ENCODE measurements at regions not wholly inside any gene's neighbourhood (a gene's known extent, or its start where the extent isn't known, plus 50 kb on each side); places are given as distances from the start of the nearest gene placed in this dataset.

DNA sequence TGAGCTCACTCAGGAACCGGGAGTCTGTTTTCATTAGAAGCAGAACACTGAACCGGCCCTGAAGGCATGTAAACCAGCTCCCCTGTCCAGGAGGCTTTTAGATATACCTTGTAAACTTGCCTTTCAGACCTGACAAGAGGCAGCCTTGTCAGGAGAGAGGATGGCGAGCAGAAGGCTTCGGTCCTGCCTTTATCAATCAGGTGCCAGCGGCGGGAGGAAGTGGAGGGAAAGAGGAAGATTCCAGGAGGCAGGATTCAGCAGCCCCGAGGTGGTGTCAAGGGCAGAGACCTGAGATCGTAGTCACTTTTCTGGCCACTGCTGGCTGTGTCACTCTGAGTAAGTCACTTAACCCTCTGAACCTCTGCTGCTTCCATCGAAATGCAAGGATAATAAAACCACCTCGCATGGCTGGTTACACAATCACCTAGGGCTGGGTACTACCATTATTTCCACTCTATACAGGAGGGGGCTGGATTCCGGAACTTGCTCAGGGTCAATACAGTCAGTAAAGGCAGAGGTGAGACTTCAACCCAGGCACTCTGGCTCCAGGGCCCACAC lies 181.0 kb downstream of the CHST1 start:
- no peak for DNase-seq
- TF ChIP-seq POLR2A (IDR thresholded peaks at IDR 0.05) (no peak), POLR2AphosphoS5 (IDR thresholded peaks at IDR 0.05) (no peak), EP300 (IDR thresholded peaks at IDR 0.05) (no peak)
- TF ChIP-seq, protein P1, sequence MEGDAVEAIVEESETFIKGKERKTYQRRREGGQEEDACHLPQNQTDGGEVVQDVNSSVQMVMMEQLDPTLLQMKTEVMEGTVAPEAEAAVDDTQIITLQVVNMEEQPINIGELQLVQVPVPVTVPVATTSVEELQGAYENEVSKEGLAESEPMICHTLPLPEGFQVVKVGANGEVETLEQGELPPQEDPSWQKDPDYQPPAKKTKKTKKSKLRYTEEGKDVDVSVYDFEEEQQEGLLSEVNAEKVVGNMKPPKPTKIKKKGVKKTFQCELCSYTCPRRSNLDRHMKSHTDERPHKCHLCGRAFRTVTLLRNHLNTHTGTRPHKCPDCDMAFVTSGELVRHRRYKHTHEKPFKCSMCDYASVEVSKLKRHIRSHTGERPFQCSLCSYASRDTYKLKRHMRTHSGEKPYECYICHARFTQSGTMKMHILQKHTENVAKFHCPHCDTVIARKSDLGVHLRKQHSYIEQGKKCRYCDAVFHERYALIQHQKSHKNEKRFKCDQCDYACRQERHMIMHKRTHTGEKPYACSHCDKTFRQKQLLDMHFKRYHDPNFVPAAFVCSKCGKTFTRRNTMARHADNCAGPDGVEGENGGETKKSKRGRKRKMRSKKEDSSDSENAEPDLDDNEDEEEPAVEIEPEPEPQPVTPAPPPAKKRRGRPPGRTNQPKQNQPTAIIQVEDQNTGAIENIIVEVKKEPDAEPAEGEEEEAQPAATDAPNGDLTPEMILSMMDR (IDR thresholded peaks at IDR 0.05), result no peak
- H3K4me1 ChIP-seq, result no peaks in the 10 kb centered on the region

DNA sequence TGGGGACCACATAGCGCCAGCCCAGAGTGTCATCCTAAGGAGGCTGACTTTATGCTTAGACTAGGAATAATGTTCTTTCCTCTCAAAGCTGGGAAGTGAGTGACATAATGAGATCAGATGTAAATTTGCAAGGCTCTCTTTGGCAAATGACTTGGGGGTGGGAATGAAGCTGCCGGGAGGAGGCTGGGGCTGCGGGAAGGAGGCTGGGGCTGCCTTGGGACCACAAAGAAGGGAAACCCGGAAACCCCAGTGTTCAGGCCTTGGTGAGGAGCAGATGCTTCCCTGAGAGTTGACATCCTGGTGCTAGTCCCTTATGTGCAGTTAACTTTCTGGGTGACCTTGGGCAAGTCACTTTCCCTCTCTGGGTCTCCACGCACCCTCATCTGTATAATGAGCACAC lies 182.0 kb downstream of the CHST1 start:
- no peak overlapping the region for H3K4me3 ChIP-seq
- H3K27ac ChIP-seq, result no peak overlapping the region
- H3K36me3 ChIP-seq, result no peaks in the 10 kb centered on the region
- intact Hi-C loops (cut with DNase I; ENCODE audit: low total_unique reads), result no loop called here
- H3K9me3 ChIP-seq, result no peaks in the 10 kb centered on the region
- no peak for DNase-seq
- no peaks in the 10 kb centered on the region for H3K4me1 ChIP-seq
- H3K27me3 ChIP-seq, result peaks cover 0 to 86% (median 5%) of the 10 kb centered on the region in 3 donors
- 82 to 93% (median 89%) methylated on average over 5 of the region's 5 CpGs for WGBS, 5 donors
- TF ChIP-seq, protein P1 (IDR thresholded peaks at IDR 0.05), result no peak
- no peak for TF ChIP-seq EP300 (IDR thresholded peaks at IDR 0.05)
- no peak for TF ChIP-seq POLR2AphosphoS5 (IDR thresholded peaks at IDR 0.05)

More for the DNA sequence above, 181.0 kb downstream of the CHST1 start:
- H3K27me3 ChIP-seq, result peaks cover 0 to 79% (median 5%) of the 10 kb centered on the region in 3 donors
- H3K27ac ChIP-seq, result no peak overlapping the region
- H3K4me3 ChIP-seq, result no peak overlapping the region
- WGBS, 5 donors, result 42 to 57% (median 48%) methylated on average over 11 of the region's 11 CpGs
- H3K9me3 ChIP-seq, result no peaks in the 10 kb centered on the region
- H3K36me3 ChIP-seq, result no peaks in the 10 kb centered on the region
- intact Hi-C loops (cut with DNase I; ENCODE audit: low total_unique reads), result no loop called here

DNA sequence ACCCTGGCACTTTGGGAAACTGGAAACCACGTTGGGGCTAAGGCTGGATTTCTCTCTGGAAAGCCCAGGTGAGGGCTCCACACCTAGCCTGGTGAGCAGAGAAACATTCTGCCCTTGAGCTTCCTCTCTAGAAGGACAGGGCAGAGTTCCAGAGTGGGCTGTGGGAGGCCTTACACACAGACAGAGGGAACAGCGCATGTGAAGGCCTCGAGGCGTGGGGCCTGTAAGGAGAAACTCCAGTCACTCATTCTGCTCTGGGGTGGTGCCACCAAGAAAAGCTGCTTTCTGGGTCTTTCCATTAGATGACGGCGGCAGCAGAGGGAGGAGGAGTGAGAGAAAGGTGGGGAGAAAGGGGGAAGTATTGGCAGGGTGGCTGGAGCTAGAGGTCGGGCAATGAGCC lies 183.1 kb downstream of the CHST1 start:
- Histone ChIP-seq H3K36me3 (no peaks in the 10 kb centered on the region), H3K9me3 (no peaks in the 10 kb centered on the region), H3K4me1 (no peaks in the 10 kb centered on the region), H3K4me3 (no peak overlapping the region), H3K27me3 (peaks cover 0 to 80% (median 0%) of the 10 kb centered on the region in 3 donors), H3K27ac (no peak overlapping the region)
- intact Hi-C loops (cut with DNase I; ENCODE audit: low total_unique reads), result no loop called here
- no peak for TF ChIP-seq POLR2A (IDR thresholded peaks at IDR 0.05)
- TF ChIP-seq EP300 (IDR thresholded peaks at IDR 0.05), result no peak
- no peak for TF ChIP-seq POLR2AphosphoS5 (IDR thresholded peaks at IDR 0.05)
- TF ChIP-seq, protein P1 (IDR thresholded peaks at IDR 0.05), result no peak
- DNase-seq, result peak in 1 of 2 donors; percentile 10
- WGBS, 5 donors, result 68 to 83% (median 76%) methylated on average over 7 of the region's 7 CpGs

DNA sequence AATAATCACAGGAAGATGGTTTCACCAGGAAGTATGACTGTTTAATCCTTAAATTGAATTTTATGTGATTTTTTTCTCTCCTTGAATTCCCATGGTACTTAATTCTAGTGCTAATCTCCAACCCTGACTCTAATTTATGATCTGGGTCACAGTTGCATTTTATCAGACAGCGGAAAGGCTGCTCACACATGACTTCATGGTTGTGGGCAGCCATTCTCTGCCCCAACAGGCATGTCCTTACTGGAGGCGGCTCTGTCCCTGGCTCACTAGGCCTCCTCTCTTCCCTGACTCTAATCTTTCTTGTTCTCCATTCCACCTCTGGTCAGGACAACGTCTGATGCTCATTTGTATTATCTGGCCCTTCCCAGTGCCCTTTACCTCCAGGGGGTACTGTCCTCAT lies 184.4 kb downstream of the CHST1 start:
- Histone ChIP-seq H3K4me3 (no peak overlapping the region), H3K27me3 (peaks cover 0 to 69% (median 0%) of the 10 kb centered on the region in 3 donors), H3K36me3 (no peaks in the 10 kb centered on the region), H3K27ac (no peak overlapping the region), H3K4me1 (no peaks in the 10 kb centered on the region), H3K9me3 (no peaks in the 10 kb centered on the region)
- 61 to 71% (median 66%) methylated on average over 3 of the region's 3 CpGs for WGBS, 5 donors
- TF ChIP-seq EP300 (IDR thresholded peaks at IDR 0.05), result no peak
- TF ChIP-seq, protein P1 (IDR thresholded peaks at IDR 0.05), result no peak
- no peak for TF ChIP-seq POLR2A (IDR thresholded peaks at IDR 0.05)
- no peak for TF ChIP-seq POLR2AphosphoS5 (IDR thresholded peaks at IDR 0.05)
- intact Hi-C loops (cut with DNase I; ENCODE audit: low total_unique reads), result no loop called here
- DNase-seq, result no peak

All from stomach (tissue), 8 donors.